H1 (cell line): ENCODE measurements at regions not wholly inside any gene's neighbourhood (a gene's known extent, or its start where the extent isn't known, plus 50 kb on each side); places are given as distances from the start of the nearest gene placed in this dataset.

Source experiments
- CTCF ChIA-PET: fragments of 300-600 bp; sonication (Branson Sonifier 250); formaldehyde crosslinking; loops from one replicate; lab custom pipeline; 2021; ENCODE audit not compliant: partially characterized antibody; lab: Charles Lee
- POLR2A ChIA-PET: fragments of 300-600 bp; sonication (Branson Sonifier 250); formaldehyde crosslinking; loops from one replicate; lab custom pipeline; 2021; ENCODE audit warnings: inconsistent platforms; ENCODE audit not compliant: partially characterized antibody; lab: Charles Lee
- DNase-seq, 2 experiments: peaks; one replicate each; pipeline versions ENCODE4 v3.0.0 to v3.0.0-alpha.2; 2010 to 2022; ENCODE audit warnings: low spot score in 2 of 2, low read depth in 1 of 2, mixed read lengths in 1 of 2
- FAIRE-seq: peaks from 2 replicates; lab custom pipeline; 2011; peaks lifted over from hg19 to GRCh38; lab: Jason Lieb, UNC
- H2AFZ ChIP-seq: 2 replicates; pipeline ENCODE4 v1.8.1; 2012; ENCODE audit warnings: low read length, inconsistent platforms
- H2AK5ac ChIP-seq: 2 replicates; pipeline ENCODE4 v1.6.1; 2013; ENCODE audit warnings: low read depth, low read length
- H2BK120ac ChIP-seq: replicated peaks from 2 replicates; pipeline ENCODE3; 2013; ENCODE audit warnings: low read depth, low read length, inconsistent platforms
- H2BK12ac ChIP-seq: 2 replicates; pipeline ENCODE4 v1.6.1; 2013; ENCODE audit warnings: low read depth, low read length
- H2BK15ac ChIP-seq: 2 replicates; pipeline ENCODE4 v1.6.1; 2013; ENCODE audit warnings: low read length
- H2BK20ac ChIP-seq: 2 replicates; pipeline ENCODE4 v1.6.1; 2013; ENCODE audit warnings: low read length
- H2BK5ac ChIP-seq: 2 replicates; pipeline ENCODE4 v1.6.1; 2013; ENCODE audit warnings: low read depth, low read length
- H3K14ac ChIP-seq: 2 replicates; pipeline ENCODE4 v1.6.1; 2013; ENCODE audit warnings: inconsistent platforms; ENCODE audit not compliant: insufficient read length
- H3K18ac ChIP-seq: 2 replicates; pipeline ENCODE4 v1.6.1; 2013; ENCODE audit warnings: low read length; ENCODE audit errors: extremely low read depth
- H3K23ac ChIP-seq: 2 replicates; pipeline ENCODE4 v1.6.1; 2013; ENCODE audit warnings: inconsistent platforms; ENCODE audit not compliant: insufficient read length
- H3K23me2 ChIP-seq: 2 replicates; pipeline ENCODE4 v1.6.1; 2013; ENCODE audit warnings: low read depth, low read length
- H3K27ac ChIP-seq: 2 replicates; pipeline ENCODE4 v1.6.1; 2011; ENCODE audit warnings: low read depth, low read length, inconsistent platforms
- H3K27me3 ChIP-seq, 4 experiments: replicated peaks in 1 of 4; 1 replicate in 1 of 4; 2 replicates in 3 of 4; pipeline versions ENCODE4 v1.6.1 to v1.8.1; 2011 to 2013; ENCODE audit warnings: low read length in 3 of 4, mild to moderate bottlenecking in 3 of 4, inconsistent platforms in 2 of 4, mixed read lengths in 2 of 4, moderate library complexity in 1 of 4; ENCODE audit not compliant: control insufficient read depth in 3 of 4, insufficient read depth in 3 of 4; ENCODE audit errors: extremely low read depth in 1 of 4
- H3K36me3 ChIP-seq, 4 experiments: 2 replicates each; pipeline versions ENCODE4 v1.6.1 to v1.8.1; 2011 to 2013; ENCODE audit warnings: mild to moderate bottlenecking in 4 of 4, low read length in 3 of 4, moderate library complexity in 2 of 4, control low read depth in 1 of 4, inconsistent platforms in 1 of 4; ENCODE audit not compliant: insufficient read depth in 4 of 4, control insufficient read depth in 2 of 4
- H3K4ac ChIP-seq: replicated peaks from 2 replicates; pipeline ENCODE3; 2013; ENCODE audit warnings: low read length, low read depth, mixed read lengths, inconsistent platforms; ENCODE audit not compliant: insufficient read length
- H3K4me1 ChIP-seq, 4 experiments: replicated peaks in 1 of 4; 1 replicate in 1 of 4; 2 replicates in 3 of 4; pipeline versions ENCODE4 v1.6.1 to v1.8.1; 2011 to 2013; ENCODE audit warnings: low read length in 3 of 4, inconsistent platforms in 2 of 4, mixed read lengths in 1 of 4; ENCODE audit not compliant: insufficient read depth in 4 of 4, control insufficient read depth in 3 of 4
- H3K4me2 ChIP-seq, 2 experiments: 2 replicates each; pipeline versions ENCODE4 v1.6.1 to v1.8.1; 2011 to 2013; ENCODE audit warnings: low read depth in 2 of 2, low read length in 2 of 2, control low read depth in 1 of 2, inconsistent platforms in 1 of 2, mild to moderate bottlenecking in 1 of 2; ENCODE audit not compliant: insufficient read depth in 1 of 2
- H3K4me3 ChIP-seq, 4 experiments: fragments of 200-600, 300-600 bp in 1 of 4; sonication (generic), shearing (Covaris generic), sonication (Bioruptor Twin) in 1 of 4; 2 replicates each; pipeline versions ENCODE4 v1.5.1 to v1.8.1; 2011 to 2016; ENCODE audit warnings: low read length in 4 of 4, low read depth in 3 of 4, control low read depth in 2 of 4, inconsistent platforms in 2 of 4, mild to moderate bottlenecking in 2 of 4, mixed read lengths in 1 of 4, moderate library complexity in 1 of 4; ENCODE audit not compliant: insufficient read depth in 2 of 4; ENCODE audit errors: extremely low read depth in 1 of 4
- H3K56ac ChIP-seq: replicated peaks from 2 replicates; pipeline ENCODE3; 2013; ENCODE audit warnings: low read depth, mild to moderate bottlenecking, mixed read lengths, low read length, inconsistent platforms; ENCODE audit not compliant: insufficient read length
- H3K79me1 ChIP-seq: 2 replicates; pipeline ENCODE4 v1.6.1; 2013; ENCODE audit warnings: low read depth, low read length, control low read depth
- H3K79me2 ChIP-seq, 2 experiments: 2 replicates each; pipeline versions ENCODE4 v1.6.1 to v1.8.1; 2012 to 2013; ENCODE audit warnings: low read length in 2 of 2, mild to moderate bottlenecking in 2 of 2, inconsistent platforms in 1 of 2; ENCODE audit not compliant: insufficient read depth in 2 of 2, control insufficient read depth in 1 of 2
- H3K9ac ChIP-seq, 4 experiments: replicated peaks in 1 of 4; 1 replicate in 1 of 4; 2 replicates in 3 of 4; pipeline versions ENCODE4 v1.6.1 to v1.8.1; 2011 to 2013; ENCODE audit warnings: low read depth in 3 of 4, low read length in 3 of 4, control low read depth in 2 of 4, mild to moderate bottlenecking in 2 of 4, moderate library complexity in 2 of 4, inconsistent platforms in 1 of 4; ENCODE audit errors: extremely low read depth in 1 of 4
- H3K9me3 ChIP-seq, 2 experiments: 2 replicates each; pipeline versions ENCODE4 v1.6.1 to v1.8.1; 2012 to 2013; ENCODE audit warnings: mild to moderate bottlenecking in 2 of 2, moderate library complexity in 2 of 2, control low read depth in 1 of 2, inconsistent platforms in 1 of 2, low read depth in 1 of 2, low read length in 1 of 2, mixed read lengths in 1 of 2; ENCODE audit not compliant: insufficient read depth in 2 of 2
- H4K20me1 ChIP-seq, 2 experiments: replicated peaks in 1 of 2; 2 replicates each; pipeline versions ENCODE3 to v1.8.1; 2011 to 2013; ENCODE audit warnings: inconsistent platforms in 2 of 2, low read length in 2 of 2, mild to moderate bottlenecking in 1 of 2; ENCODE audit not compliant: insufficient read depth in 2 of 2, control insufficient read depth in 1 of 2
- H4K5ac ChIP-seq: 2 replicates; pipeline ENCODE4 v1.6.1; 2013; ENCODE audit warnings: low read length, low read depth, mixed read lengths, inconsistent platforms; ENCODE audit not compliant: insufficient read length
- H4K8ac ChIP-seq: 2 replicates; pipeline ENCODE4 v1.8.0; 2013; ENCODE audit warnings: mild to moderate bottlenecking, moderate library complexity, low read length, inconsistent platforms; ENCODE audit not compliant: insufficient read depth; ENCODE audit errors: extremely low read depth
- H4K91ac ChIP-seq: replicated peaks from 2 replicates; pipeline ENCODE3; 2013; ENCODE audit warnings: low read length, mixed read lengths, inconsistent platforms; ENCODE audit not compliant: insufficient read length
- CEBPB ChIP-seq: IDR thresholded peaks from 2 replicates; pipeline ENCODE4 v1.6.1; 2012; ENCODE audit warnings: low read depth, low read length
- CHD2 ChIP-seq: IDR thresholded peaks from 2 replicates; pipeline ENCODE4 v1.6.1; 2012; ENCODE audit warnings: low read length, improper control_type of control experiment
- NRF1 ChIP-seq: IDR thresholded peaks from 2 replicates; pipeline ENCODE4 v1.6.1; 2011; ENCODE audit warnings: mild to moderate bottlenecking, low read depth, low read length, improper control_type of control experiment
- RBBP5 ChIP-seq: IDR thresholded peaks from 2 replicates; pipeline ENCODE4 v1.7.1; 2012; ENCODE audit warnings: low read depth, mild to moderate bottlenecking, inconsistent platforms, low read length, moderate library complexity, borderline replicate concordance
- SP1 ChIP-seq: IDR thresholded peaks from 2 replicates; pipeline ENCODE4 v1.6.1; 2011; ENCODE audit warnings: low read depth, low read length
- SP2 ChIP-seq: IDR thresholded peaks from 2 replicates; pipeline ENCODE4 v1.6.1; 2012; ENCODE audit warnings: mild to moderate bottlenecking, low read length, inconsistent platforms
- TEAD4 ChIP-seq: IDR thresholded peaks from 2 replicates; pipeline ENCODE4 v1.6.1; 2012; ENCODE audit warnings: low read depth, low read length, inconsistent platforms, mixed read lengths
- ZNF274 ChIP-seq: IDR thresholded peaks from 2 replicates; pipeline ENCODE4 v1.7.0; 2012; ENCODE audit warnings: low read length, borderline replicate concordance; ENCODE audit errors: extremely low read depth
- WGBS, 2 experiments: shearing (Covaris generic) in 1 of 2; methylation state at CpG; one replicate each; pipeline versions ENCODE4 v1.1.6 to v1.1.7; 2013 to 2015; ENCODE audit warnings: low lambda C conversion rate in 2 of 2, mixed read lengths in 2 of 2, inconsistent platforms in 1 of 2, low coverage in 1 of 2, missing lambda C conversion rate in 1 of 2; ENCODE audit not compliant: insufficient replicate concordance in 2 of 2, insufficient coverage in 1 of 2, insufficient read length in 1 of 2; ENCODE audit errors: extremely low coverage in 1 of 2, missing lambda C conversion rate in 1 of 2; 5-methylcytosine and 5-hydroxymethylcytosine counted together

- no peak overlapping the region for H3K9ac ChIP-seq
- no peak overlapping the region for H3K14ac ChIP-seq
- no peaks in the 10 kb centered on the region for H3K23me2 ChIP-seq
- no peaks in the 10 kb centered on the region for H3K79me1 ChIP-seq
- no peak overlapping the region for H3K18ac ChIP-seq
- H2BK5ac ChIP-seq, result no peak overlapping the region
- ChIA-PET POLR2A (no interaction called here), CTCF (no interaction called here)
- no peaks in the 10 kb centered on the region for H3K27me3 ChIP-seq
- H3K4me1 ChIP-seq, result no peaks in the 10 kb centered on the region
- no peak overlapping the region for H2BK20ac ChIP-seq
- H3K27ac ChIP-seq, result no peak overlapping the region
- no peak overlapping the region for H2BK12ac ChIP-seq
- H2BK120ac ChIP-seq, result no peak overlapping the region
- no peak for DNase-seq
- H4K8ac ChIP-seq, result no peak overlapping the region
- H3K79me2 ChIP-seq, result no peaks in the 10 kb centered on the region
- H3K4me3 ChIP-seq, result no peak overlapping the region
- H3K4me2 ChIP-seq, result no peak overlapping the region
- FAIRE-seq, result no peak
- no peak overlapping the region for H4K5ac ChIP-seq
- no peak overlapping the region for H4K91ac ChIP-seq
- no peaks in the 10 kb centered on the region for H3K36me3 ChIP-seq
- WGBS, 2 experiments, result 96% methylated on average over 1 of the region's 1 CpG; no CpG with 5 or more reads in 1 of the 2 experiments
- H2AFZ ChIP-seq, result no peak overlapping the region
- no peak overlapping the region for H2BK15ac ChIP-seq
- no peak overlapping the region for H3K4ac ChIP-seq
- H2AK5ac ChIP-seq, result no peak overlapping the region
- no peaks in the 10 kb centered on the region for H4K20me1 ChIP-seq
- no peak overlapping the region for H3K23ac ChIP-seq
- H3K56ac ChIP-seq, result no peak overlapping the region
- no peaks in the 10 kb centered on the region for H3K9me3 ChIP-seq
- TF ChIP-seq ZNF274 (no peak), RBBP5 (no peak), SP1 (no peak), SP2 (no peak), TEAD4 (no peak), NRF1 (no peak), CEBPB (no peak), CHD2 (no peak)
These were observed 1693.9 kb downstream of the SI start for GRCh38 chr3:163384383-163384782.
